ENCODE measurements at regions not wholly inside any gene's neighbourhood (a gene's known extent, or its start where the extent isn't known, plus 50 kb on each side); places are given as distances from the start of the nearest gene placed in this dataset.

- no peak for DNase-seq (ENCODE audit: low spot score)
Measured at GRCh38 chr1:80778094-80778840, 1022.5 kb upstream of the ADGRL2 start.

- no peak for DNase-seq (ENCODE audit: low spot score)
Measured at GRCh38 chr1:80776266-80776665, 1024.5 kb upstream of the ADGRL2 start.

- no peak for DNase-seq (ENCODE audit: low spot score)
Measured at GRCh38 chr1:80769208-80769750, 1031.5 kb upstream of the ADGRL2 start.

- DNase-seq (ENCODE audit: low spot score) = no peak
Measured at GRCh38 chr1:80767711-80768110, 1033.0 kb upstream of the ADGRL2 start.

- DNase-seq (ENCODE audit: low spot score) = no peak
Measured at GRCh38 chr1:80759354-80759753, 1041.4 kb upstream of the ADGRL2 start.

- DNase-seq (ENCODE audit: low spot score) = no peak
Measured at GRCh38 chr1:80755944-80756343, 1044.8 kb upstream of the ADGRL2 start.

GRCh38 chr1:80751204-80751603 lies 1049.5 kb upstream of the ADGRL2 start:
- DNase-seq (ENCODE audit: low spot score) = no peak

- DNase-seq (ENCODE audit: low spot score) = no peak
Measured at GRCh38 chr1:80731241-80731894, 1069.4 kb upstream of the ADGRL2 start.

- DNase-seq (ENCODE audit: low spot score) = no peak
Measured at GRCh38 chr1:80722611-80723010, 1078.1 kb upstream of the ADGRL2 start.

- no peak for DNase-seq (ENCODE audit: low spot score)
Measured at GRCh38 chr1:80706526-80706925, 1094.2 kb upstream of the ADGRL2 start.

GRCh38 chr1:80678438-80678837 lies 1122.3 kb upstream of the ADGRL2 start:
- no peak for DNase-seq (ENCODE audit: low spot score)

- DNase-seq (ENCODE audit: low spot score) = no peak
Measured at GRCh38 chr1:80675454-80675853, 1125.3 kb upstream of the ADGRL2 start.

- no peak for DNase-seq (ENCODE audit: low spot score)
Measured at GRCh38 chr1:80673935-80674597, 1126.7 kb upstream of the ADGRL2 start.

GRCh38 chr1:80668372-80668771 lies 1132.4 kb upstream of the ADGRL2 start:
- DNase-seq (ENCODE audit: low spot score) = no peak

GRCh38 chr1:80666073-80666472 lies 1134.7 kb upstream of the ADGRL2 start:
- no peak for DNase-seq (ENCODE audit: low spot score)

- no peak for DNase-seq (ENCODE audit: low spot score)
Measured at GRCh38 chr1:80659161-80659560, 1141.6 kb upstream of the ADGRL2 start.

GRCh38 chr1:80657707-80658106 lies 1143.0 kb upstream of the ADGRL2 start:
- DNase-seq (ENCODE audit: low spot score) = no peak

- no peak for DNase-seq (ENCODE audit: low spot score)
Measured at GRCh38 chr1:80657044-80657643, 1143.6 kb upstream of the ADGRL2 start.

- DNase-seq (ENCODE audit: low spot score) = no peak
Measured at GRCh38 chr1:80656641-80657040, 1144.1 kb upstream of the ADGRL2 start.

GRCh38 chr1:80656014-80656636 lies 1144.6 kb upstream of the ADGRL2 start:
- no peak for DNase-seq (ENCODE audit: low spot score)

- no peak for DNase-seq (ENCODE audit: low spot score)
Measured at GRCh38 chr1:80646053-80646452, 1154.7 kb upstream of the ADGRL2 start.

GRCh38 chr1:80645621-80646020 lies 1155.1 kb upstream of the ADGRL2 start:
- no peak for DNase-seq (ENCODE audit: low spot score)
